Midbrain (tissue), 1 donor: ENCODE measurements at regions not wholly inside any gene's neighbourhood (a gene's known extent, or its start where the extent isn't known, plus 50 kb on each side); places are given as distances from the start of the nearest gene placed in this dataset.

Source experiments
- DNase-seq: peaks from one replicate; lab custom pipeline; 2025; lab: John Stamatoyannopoulos, UW

DNA sequence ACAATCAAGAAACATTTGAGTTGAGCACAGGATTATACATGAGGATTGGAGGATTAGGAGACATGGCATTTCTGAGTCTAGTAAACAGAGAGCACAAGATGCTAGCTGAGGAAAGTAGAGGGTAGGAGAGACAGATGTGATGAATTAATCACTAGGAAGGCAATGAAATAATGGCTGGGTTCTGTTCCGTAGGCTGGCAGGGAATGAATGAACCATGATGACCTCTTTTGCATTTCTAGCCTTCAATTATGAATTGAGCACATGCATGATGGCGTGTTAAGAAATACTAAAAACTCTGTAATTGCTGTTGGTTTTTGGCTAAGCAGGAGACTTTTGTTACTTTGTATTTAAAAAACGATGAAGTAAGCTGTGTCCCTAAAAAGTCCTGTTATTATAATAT is 420.0 kb upstream of the TLE4 start:
- DNase-seq: no peak

DNA sequence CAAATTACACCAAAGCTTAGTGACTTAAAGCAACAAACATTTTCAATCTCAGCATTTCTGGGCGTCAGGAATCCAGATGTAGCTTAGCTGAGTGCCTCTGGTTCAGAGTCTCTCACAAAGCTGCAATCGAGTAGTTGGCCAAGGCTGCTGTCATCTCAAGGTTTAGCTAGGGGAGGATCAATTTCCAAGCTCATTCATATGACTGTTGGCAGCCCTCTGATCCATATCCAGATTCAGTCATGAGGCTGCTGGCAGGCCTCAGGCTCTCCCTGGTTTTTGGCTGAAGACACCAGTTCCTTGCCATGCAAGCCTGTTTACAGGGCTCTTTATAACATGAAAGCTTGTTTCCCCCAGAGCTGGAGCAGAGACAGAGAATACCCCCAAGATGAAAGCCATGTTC is 419.5 kb upstream of the TLE4 start:
- DNase-seq: no peak

GRCh38 chr9:79154806-79155205 is 417.0 kb upstream of the TLE4 start:
- DNase-seq: no peak

DNA sequence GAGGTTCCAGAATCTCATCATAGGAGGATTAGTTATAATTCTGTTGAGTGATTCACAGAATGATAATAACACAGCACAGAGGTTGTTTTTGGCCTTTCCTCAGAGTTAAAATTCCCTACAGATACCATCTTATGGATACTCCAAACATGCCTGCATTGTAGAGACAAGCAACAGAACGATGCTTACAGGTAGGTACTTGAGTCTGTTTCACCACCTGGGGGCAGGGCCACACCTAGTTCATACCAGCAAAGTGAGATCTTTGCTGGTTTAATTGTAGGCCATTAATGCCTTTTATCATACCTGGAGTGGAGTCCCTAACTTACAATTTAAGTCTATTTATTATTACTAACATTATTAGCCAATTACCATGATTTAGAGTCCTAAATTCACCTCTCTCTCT is 416.5 kb upstream of the TLE4 start:
- no peak for DNase-seq

GRCh38 chr9:79163544-79163943 is 408.2 kb upstream of the TLE4 start:
- DNase-seq: no peak

DNA sequence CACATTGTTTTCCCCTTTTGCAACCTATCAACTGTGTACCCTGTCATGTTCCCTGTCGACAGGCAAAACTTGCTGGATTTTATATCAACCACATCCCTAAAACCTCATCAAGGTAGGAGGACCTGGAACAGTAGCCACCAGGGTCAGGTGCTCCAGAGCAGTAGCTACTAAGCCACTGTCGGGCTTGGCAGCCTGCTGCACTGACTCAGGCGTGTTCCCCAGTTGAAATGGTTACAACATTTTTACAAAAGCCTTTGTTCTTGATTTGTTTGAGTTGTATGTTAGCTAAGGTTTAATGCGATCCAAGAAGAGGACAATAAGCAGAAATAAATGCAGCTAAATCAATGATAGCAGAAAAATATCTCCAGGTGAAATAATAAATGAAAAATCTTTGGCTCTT is 407.4 kb upstream of the TLE4 start:
- DNase-seq: no peak

DNA sequence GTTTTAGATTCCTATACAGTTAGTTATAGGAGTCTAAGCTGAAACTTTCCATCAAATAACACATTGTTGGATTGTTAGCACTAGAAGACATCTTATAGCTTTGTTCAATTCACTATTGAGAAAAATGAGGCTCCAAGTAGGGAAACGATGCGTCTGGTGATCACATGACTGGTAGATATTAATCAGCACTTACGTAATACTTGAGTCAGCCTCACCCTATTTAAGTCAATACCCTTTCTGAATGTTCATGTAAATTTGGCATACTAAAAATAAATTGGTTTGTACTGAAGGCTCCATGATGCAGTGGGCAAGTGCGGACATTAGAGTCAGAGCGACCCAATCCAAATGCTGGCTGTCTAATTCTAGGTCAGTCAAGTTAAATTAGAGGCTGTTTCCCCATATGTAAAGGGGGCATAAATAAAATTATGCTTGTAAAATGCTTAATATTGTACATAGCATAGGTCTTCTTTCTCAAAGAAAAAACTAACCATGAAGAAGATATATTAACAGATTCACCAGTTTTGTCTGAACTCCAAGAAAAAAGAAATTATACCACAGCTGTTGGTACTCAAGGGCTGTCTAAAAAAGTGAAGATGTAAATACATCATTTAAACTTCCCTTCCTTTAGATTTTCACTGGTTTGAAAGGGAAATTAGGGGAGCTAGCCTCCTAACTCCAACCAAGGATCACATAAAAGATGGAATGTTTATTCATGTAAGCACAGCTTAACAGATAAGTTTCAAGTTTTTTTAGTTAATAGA is 406.6 kb upstream of the TLE4 start:
- no peak for DNase-seq

GRCh38 chr9:79166005-79166404 is 405.8 kb upstream of the TLE4 start:
- no peak for DNase-seq

GRCh38 chr9:79170643-79171042 is 401.1 kb upstream of the TLE4 start:
- no peak for DNase-seq

DNA sequence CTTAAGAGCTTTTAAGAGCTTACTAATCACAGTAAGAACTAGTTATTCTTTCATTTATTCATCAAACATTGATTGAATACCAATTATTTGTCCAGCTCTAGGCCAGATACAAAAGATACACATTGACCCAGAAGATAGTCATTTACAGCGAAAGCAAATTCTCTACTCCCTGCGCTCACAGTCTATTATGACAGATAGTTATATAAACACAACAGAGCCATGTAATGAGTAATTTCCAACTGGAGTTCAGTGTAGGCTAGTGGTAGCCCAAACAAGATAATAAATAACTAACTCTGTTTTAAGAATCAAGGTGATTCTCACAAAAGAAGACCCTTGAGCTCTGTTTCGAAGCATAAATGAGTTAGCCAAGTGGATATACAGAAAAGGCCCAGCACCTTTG is 397.8 kb upstream of the TLE4 start:
- no peak for DNase-seq

- DNase-seq: no peak
These were observed 395.6 kb upstream of the TLE4 start for GRCh38 chr9:79176014-79176697.

GRCh38 chr9:79184831-79185230 is 386.9 kb upstream of the TLE4 start:
- no peak for DNase-seq

DNA sequence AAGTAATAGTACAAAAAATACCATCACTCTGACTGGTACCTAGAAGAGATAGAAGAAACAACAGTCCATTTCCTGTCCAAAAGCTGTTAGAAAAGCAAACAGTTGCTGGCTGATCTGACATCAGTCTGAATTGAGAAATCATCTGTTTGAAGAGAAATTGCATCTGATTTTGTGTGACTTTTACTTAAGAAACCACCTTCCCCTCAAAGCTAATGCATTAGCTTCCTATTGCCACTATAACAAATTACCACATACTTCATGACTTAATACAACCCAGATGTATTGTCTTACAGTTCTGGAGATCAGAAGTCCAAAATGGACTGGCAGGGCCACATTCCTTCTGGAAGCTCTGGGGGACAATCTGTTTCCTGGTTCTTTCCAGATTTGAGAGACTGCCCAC is 385.9 kb upstream of the TLE4 start:
- DNase-seq: no peak

GRCh38 chr9:79189511-79189924 is 382.2 kb upstream of the TLE4 start:
- DNase-seq: no peak

DNA sequence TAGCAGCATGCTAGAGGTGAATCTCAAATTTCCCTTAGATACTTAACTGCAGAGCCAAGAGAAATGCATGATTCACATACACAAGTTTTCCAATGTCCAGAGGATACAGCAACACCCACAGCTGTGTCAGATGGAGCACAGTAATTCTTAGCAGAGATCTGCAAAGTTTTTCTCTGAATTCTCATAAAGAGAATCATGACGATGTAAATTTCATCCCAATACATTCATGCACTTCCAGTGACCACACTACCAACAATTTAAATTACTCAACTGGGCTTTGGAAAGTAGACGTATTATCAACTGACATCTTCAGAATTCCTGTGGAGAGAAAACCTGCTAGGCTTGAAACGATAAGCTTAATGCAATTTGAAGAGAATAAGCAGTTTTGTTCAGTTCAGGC is 378.8 kb upstream of the TLE4 start:
- no peak for DNase-seq

GRCh38 chr9:79193501-79194223 is 378.1 kb upstream of the TLE4 start:
- no peak for DNase-seq

GRCh38 chr9:79195879-79196278 is 375.9 kb upstream of the TLE4 start:
- no peak for DNase-seq

GRCh38 chr9:79196606-79197005 is 375.2 kb upstream of the TLE4 start:
- no peak for DNase-seq

- DNase-seq: no peak
These were observed 371.4 kb upstream of the TLE4 start for GRCh38 chr9:79200336-79200735.

DNA sequence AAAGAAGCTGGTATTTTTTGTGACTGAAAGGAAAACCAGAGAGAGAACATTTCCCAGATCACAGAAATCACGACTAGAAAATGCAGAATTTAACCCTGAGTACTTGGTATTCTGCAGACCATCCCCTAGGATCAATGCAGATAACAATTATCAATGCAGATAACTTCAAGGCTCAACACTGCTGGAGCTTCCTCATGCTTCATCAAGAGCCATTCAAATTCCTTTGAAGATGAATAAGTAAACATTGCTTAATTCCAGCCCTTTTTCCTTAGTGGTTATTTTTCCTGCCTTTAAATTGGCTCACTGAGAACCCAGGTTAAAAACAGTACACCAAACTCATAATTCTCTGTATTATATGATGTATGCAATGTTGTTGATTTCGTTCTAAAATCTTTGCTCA is 370.1 kb upstream of the TLE4 start:
- no peak for DNase-seq

GRCh38 chr9:79208791-79209396 is 362.9 kb upstream of the TLE4 start:
- no peak for DNase-seq

DNA sequence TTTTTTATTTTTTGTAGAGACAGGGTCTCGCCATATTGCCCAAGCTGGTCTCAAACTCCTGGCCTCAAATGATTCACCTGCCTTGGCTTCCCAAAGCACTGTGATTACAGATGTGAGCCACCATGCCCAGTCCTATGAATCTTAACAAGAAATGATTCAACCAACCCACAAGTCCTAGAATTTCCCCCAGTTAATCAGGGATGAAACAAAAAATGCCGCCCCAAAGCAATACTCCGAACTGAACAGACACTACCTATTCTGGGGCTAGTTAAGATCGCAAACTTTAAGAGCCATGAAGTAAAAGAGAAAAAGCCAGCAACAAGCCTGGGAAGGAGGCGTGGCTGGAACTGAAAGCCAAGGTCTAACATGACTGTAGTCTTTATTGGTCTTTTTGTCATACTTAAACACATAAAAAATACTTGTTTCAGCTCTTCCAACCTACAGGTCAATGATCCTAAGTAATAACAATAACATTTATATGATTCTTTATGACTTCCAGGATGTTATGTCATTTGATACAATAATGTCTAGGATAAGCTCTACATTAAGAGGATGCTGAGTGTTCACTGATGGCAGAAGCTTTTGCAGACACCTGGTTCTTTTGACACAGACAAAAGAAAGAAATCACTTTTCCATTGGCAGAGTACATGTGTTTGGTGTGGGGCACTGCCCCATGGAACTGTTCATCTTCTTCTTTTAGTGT is 361.1 kb upstream of the TLE4 start:
- DNase-seq: no peak
